GM23338 (cell line): ENCODE measurements at regions not wholly inside any gene's neighbourhood (a gene's known extent, or its start where the extent isn't known, plus 50 kb on each side); places are given as distances from the start of the nearest gene placed in this dataset.

Source experiments
- ATAC-seq: fragments of 200-7000 bp; cut with Tn5 transposase; 3 replicates; pipeline ENCODE4 v1.9.1; 2020
- DNase-seq: peaks from one replicate; pipeline ENCODE4 v3.0.0-alpha.2; 2015; ENCODE audit warnings: low spot score
- H2AFZ ChIP-seq: fragments of 200-600 bp; sonication (generic); 2 replicates; pipeline ENCODE4 v1.8.0; 2016; ENCODE audit warnings: antibody characterized with exemption, mild to moderate bottlenecking, moderate library complexity
- H3F3A ChIP-seq: fragments of 200-600 bp; sonication (generic); replicated peaks from 2 replicates; pipeline ENCODE4 v1.8.0; 2017; ENCODE audit warnings: antibody characterized with exemption, mixed run types, low read depth
- H3K27ac ChIP-seq: fragments of 200-600 bp; sonication (generic); 2 replicates; pipeline ENCODE4 v1.6.1; 2016; ENCODE audit warnings: low read depth
- H3K27me3 ChIP-seq: fragments of 200-600 bp; sonication (generic); 2 replicates; pipeline ENCODE4 v1.8.0; 2016; ENCODE audit warnings: mild to moderate bottlenecking, mixed run types, moderate library complexity; ENCODE audit not compliant: insufficient read depth
- H3K36me3 ChIP-seq: fragments of 200-600 bp; sonication (generic); 2 replicates; pipeline ENCODE4 v1.8.0; 2016; ENCODE audit warnings: mild to moderate bottlenecking; ENCODE audit not compliant: insufficient read depth
- H3K4me1 ChIP-seq: fragments of 200-600 bp; sonication (generic); 2 replicates; pipeline ENCODE4 v1.8.0; 2016; ENCODE audit warnings: mild to moderate bottlenecking, moderate library complexity; ENCODE audit not compliant: insufficient read depth
- H3K4me2 ChIP-seq: fragments of 200-600 bp; sonication (generic); 2 replicates; pipeline ENCODE4 v1.7.1; 2017; ENCODE audit warnings: mixed run types
- H3K4me3 ChIP-seq: fragments of 200-600 bp; sonication (generic); 2 replicates; pipeline ENCODE4 v1.6.1; 2016; ENCODE audit warnings: mixed run types
- H3K79me2 ChIP-seq: fragments of 200-600 bp; sonication (generic); replicated peaks from 2 replicates; pipeline ENCODE4 v1.8.0; 2017; ENCODE audit warnings: mild to moderate bottlenecking; ENCODE audit not compliant: insufficient read depth
- H3K9me2 ChIP-seq: fragments of 200-600 bp; sonication (generic); 2 replicates; pipeline ENCODE4 v1.8.0; 2017; ENCODE audit not compliant: insufficient read depth
- H4K20me1 ChIP-seq: fragments of 200-600 bp; sonication (generic); replicated peaks from 2 replicates; pipeline ENCODE4 v1.8.0; 2017; ENCODE audit warnings: mild to moderate bottlenecking; ENCODE audit not compliant: insufficient read depth
- H3K27ac Mint-ChIP-seq: 2 replicates; pipeline ENCODE4 v1.8.0; 2020; ENCODE audit warnings: inconsistent platforms, mild to moderate bottlenecking, moderate library complexity, mixed read lengths
- H3K27me3 Mint-ChIP-seq: 3 replicates; pipeline ENCODE4 v1.8.0; 2022; ENCODE audit warnings: low read depth, mild to moderate bottlenecking, moderate library complexity, mixed read lengths, inconsistent platforms; ENCODE audit not compliant: insufficient read depth, poor library complexity
- H3K36me3 Mint-ChIP-seq: 3 replicates; pipeline ENCODE4 v1.8.0; 2021; ENCODE audit warnings: low read depth, mild to moderate bottlenecking, inconsistent platforms, moderate library complexity, mixed read lengths
- H3K4me1 Mint-ChIP-seq: 3 replicates; pipeline ENCODE4 v1.8.0; 2020; ENCODE audit warnings: mild to moderate bottlenecking, inconsistent platforms, mixed read lengths
- H3K4me3 Mint-ChIP-seq: 3 replicates; pipeline ENCODE4 v1.8.0; 2021; ENCODE audit warnings: moderate library complexity, mild to moderate bottlenecking, inconsistent platforms, mixed read lengths
- H3K9me3 Mint-ChIP-seq: 3 replicates; pipeline ENCODE4 v1.8.0; 2020; ENCODE audit warnings: moderate library complexity, mild to moderate bottlenecking, inconsistent platforms, mixed read lengths
- CREB1 ChIP-seq: fragments of 250-450 bp; sonication (Bioruptor Pico); IDR thresholded peaks from 2 replicates; pipeline ENCODE4 v1.5.0; 2020; ENCODE audit warnings: low read depth, mild to moderate bottlenecking, moderate library complexity
- EZH2 ChIP-seq: fragments of 200-600 bp; sonication (generic); IDR thresholded peaks from one replicate; pipeline ENCODE4 v1.8.0; 2017; ENCODE audit warnings: antibody characterized with exemption, mild to moderate bottlenecking, low read depth; ENCODE audit not compliant: unreplicated experiment
- JUNB ChIP-seq: IDR thresholded peaks from one replicate; pipeline ENCODE4 v1.6.1; 2016; ENCODE audit warnings: antibody characterized with exemption; ENCODE audit not compliant: unreplicated experiment
- NANOG ChIP-seq: IDR thresholded peaks from 2 replicates; pipeline ENCODE4 v1.6.1; 2016; ENCODE audit warnings: antibody characterized with exemption, borderline replicate concordance
- POLR2AphosphoS5 ChIP-seq: IDR thresholded peaks from 2 replicates; pipeline ENCODE4 v1.6.1; 2016; ENCODE audit warnings: antibody characterized with exemption, low read depth
- STAT1 ChIP-seq: IDR thresholded peaks from one replicate; pipeline ENCODE4 v1.6.1; 2016; ENCODE audit warnings: antibody characterized with exemption; ENCODE audit not compliant: unreplicated experiment
- ZNF114 ChIP-seq: fragments of 250-450 bp; sonication (Bioruptor Pico); IDR thresholded peaks from 2 replicates; pipeline ENCODE4 v1.5.0; 2020; ENCODE audit warnings: mild to moderate bottlenecking, moderate library complexity
- ZNF331 ChIP-seq: fragments of 250-450 bp; sonication (Bioruptor Pico); IDR thresholded peaks from 2 replicates; pipeline ENCODE4 v1.5.0; 2020; ENCODE audit warnings: low read depth, mild to moderate bottlenecking, moderate library complexity
- TF ChIP-seq, protein P1 (sequence below): IDR thresholded peaks from 2 replicates; pipeline ENCODE4 v1.6.1; 2016; ENCODE audit warnings: antibody characterized with exemption
- TF ChIP-seq, protein P2 (sequence below): IDR thresholded peaks from one replicate; pipeline ENCODE4 v1.6.1; 2018; ENCODE audit warnings: antibody characterized with exemption; ENCODE audit not compliant: unreplicated experiment
- TF ChIP-seq, protein P3 (sequence below), 2 experiments: fragments of 200-600 bp in 1 of 2; sonication (generic) in 1 of 2; conservative IDR thresholded peaks; 2 replicates each; pipeline versions ENCODE4 v1.5.1 to v1.6.1; 2016 to 2017; ENCODE audit warnings: antibody characterized with exemption in 2 of 2, low read depth in 2 of 2, mild to moderate bottlenecking in 2 of 2, moderate library complexity in 1 of 2

DNA sequence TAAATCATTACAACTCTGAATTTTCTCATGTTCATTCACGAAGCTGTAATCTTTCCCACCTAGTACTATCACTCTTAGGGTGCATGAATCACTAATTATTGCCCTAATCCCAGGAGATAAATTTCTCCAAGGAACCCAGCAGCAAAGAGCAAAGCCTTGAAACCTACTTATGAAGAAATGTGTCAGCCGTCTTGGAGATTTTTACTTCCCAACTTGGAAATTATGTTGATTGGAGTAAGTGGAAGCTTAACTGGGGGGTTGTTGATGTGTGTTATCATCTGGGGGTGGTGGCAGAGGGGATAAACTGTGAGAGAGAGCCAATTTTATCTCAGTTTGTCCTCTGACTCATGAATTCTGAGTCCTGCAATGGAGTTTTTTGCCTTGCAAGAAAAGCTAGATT lies 440.5 kb upstream of the WWC1 start:
- no peak for DNase-seq
- no peaks in the 10 kb centered on the region for H3K27me3 ChIP-seq
- no peaks in the 10 kb centered on the region; the same call in 2 of the 3 replicates for H3K36me3 Mint-ChIP-seq
- TF ChIP-seq NANOG, result no peak
- TF ChIP-seq POLR2AphosphoS5, result no peak
- no peak for TF ChIP-seq ZNF331 (CRISPR knock-in tag)
- TF ChIP-seq, protein P1, sequence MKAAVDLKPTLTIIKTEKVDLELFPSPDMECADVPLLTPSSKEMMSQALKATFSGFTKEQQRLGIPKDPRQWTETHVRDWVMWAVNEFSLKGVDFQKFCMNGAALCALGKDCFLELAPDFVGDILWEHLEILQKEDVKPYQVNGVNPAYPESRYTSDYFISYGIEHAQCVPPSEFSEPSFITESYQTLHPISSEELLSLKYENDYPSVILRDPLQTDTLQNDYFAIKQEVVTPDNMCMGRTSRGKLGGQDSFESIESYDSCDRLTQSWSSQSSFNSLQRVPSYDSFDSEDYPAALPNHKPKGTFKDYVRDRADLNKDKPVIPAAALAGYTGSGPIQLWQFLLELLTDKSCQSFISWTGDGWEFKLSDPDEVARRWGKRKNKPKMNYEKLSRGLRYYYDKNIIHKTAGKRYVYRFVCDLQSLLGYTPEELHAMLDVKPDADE, result no peak
- TF ChIP-seq EZH2, result no peak
- no peak for TF ChIP-seq STAT1
- H3K27ac Mint-ChIP-seq, result 0 out of 2 replicates have a peak overlapping the region, but pooled peaks have one; percentile 50
- H3K27me3 Mint-ChIP-seq, result no peaks in the 10 kb centered on the region
- H3K79me2 ChIP-seq, result no peaks in the 10 kb centered on the region
- H3K9me3 Mint-ChIP-seq, result no peaks in the 10 kb centered on the region
- peaks cover 19% of the 10 kb centered on the region for H3K9me2 ChIP-seq
- no peak overlapping the region for H3K4me3 Mint-ChIP-seq
- no peak overlapping the region for H3K4me3 ChIP-seq
- H3K27ac ChIP-seq, result no peak overlapping the region
- peaks cover 2% of the 10 kb centered on the region; the same call in 2 of the 3 replicates for H3K4me1 Mint-ChIP-seq
- ATAC-seq, result no peak
- no peak overlapping the region for H2AFZ ChIP-seq
- no peaks in the 10 kb centered on the region for H3F3A ChIP-seq
- H3K36me3 ChIP-seq, result no peaks in the 10 kb centered on the region
- H3K4me2 ChIP-seq, result no peak overlapping the region
- no peaks in the 10 kb centered on the region for H4K20me1 ChIP-seq
- H3K4me1 ChIP-seq, result peaks cover 5% of the 10 kb centered on the region; the same call in 1 of the 2 replicates

DNA sequence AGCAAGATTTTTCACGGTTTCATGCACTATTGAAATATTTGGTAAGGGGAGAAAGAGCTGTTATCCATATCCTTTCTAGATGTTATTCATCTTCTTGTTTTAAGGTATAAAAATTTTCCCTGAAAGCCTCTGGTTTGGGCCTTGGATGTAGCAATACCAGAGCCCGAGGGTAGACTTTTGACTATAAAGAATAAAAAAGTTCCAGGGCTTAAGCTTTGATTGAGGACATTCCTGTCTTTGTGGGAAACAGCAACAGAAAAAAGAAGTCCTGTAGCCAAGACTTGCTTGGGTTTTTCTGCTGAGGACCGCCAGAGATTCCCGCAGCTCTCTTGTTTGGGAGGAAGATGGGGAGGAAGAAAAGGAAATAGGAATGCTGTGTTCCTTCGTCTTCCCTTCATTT lies 440.0 kb upstream of the WWC1 start:
- H3K36me3 Mint-ChIP-seq, result no peaks in the 10 kb centered on the region; the same call in 2 of the 3 replicates
- H3F3A ChIP-seq, result no peaks in the 10 kb centered on the region
- no peaks in the 10 kb centered on the region for H3K27me3 ChIP-seq
- peaks cover 19% of the 10 kb centered on the region for H3K9me2 ChIP-seq
- no peak overlapping the region for H3K4me3 ChIP-seq
- no peak for DNase-seq
- H3K79me2 ChIP-seq, result no peaks in the 10 kb centered on the region
- no peak overlapping the region for H2AFZ ChIP-seq
- H3K27ac Mint-ChIP-seq, result no peak overlapping the region
- H3K27ac ChIP-seq, result no peak overlapping the region
- ATAC-seq, result no peak
- no peaks in the 10 kb centered on the region for H4K20me1 ChIP-seq
- no peaks in the 10 kb centered on the region for H3K36me3 ChIP-seq
- no peaks in the 10 kb centered on the region for H3K9me3 Mint-ChIP-seq
- no peak overlapping the region for H3K4me2 ChIP-seq
- no peaks in the 10 kb centered on the region for H3K27me3 Mint-ChIP-seq
- H3K4me1 Mint-ChIP-seq, result no peaks in the 10 kb centered on the region; the same call in 2 of the 3 replicates
- H3K4me3 Mint-ChIP-seq, result no peak overlapping the region
- no peaks in the 10 kb centered on the region; the same call in 1 of the 2 replicates for H3K4me1 ChIP-seq
- TF ChIP-seq EZH2 (no peak), CREB1 (CRISPR knock-in tag) (no peak), POLR2AphosphoS5 (no peak), JUNB (no peak), NANOG (no peak), STAT1 (no peak), ZNF114 (CRISPR knock-in tag) (no peak)
- TF ChIP-seq, protein P2, sequence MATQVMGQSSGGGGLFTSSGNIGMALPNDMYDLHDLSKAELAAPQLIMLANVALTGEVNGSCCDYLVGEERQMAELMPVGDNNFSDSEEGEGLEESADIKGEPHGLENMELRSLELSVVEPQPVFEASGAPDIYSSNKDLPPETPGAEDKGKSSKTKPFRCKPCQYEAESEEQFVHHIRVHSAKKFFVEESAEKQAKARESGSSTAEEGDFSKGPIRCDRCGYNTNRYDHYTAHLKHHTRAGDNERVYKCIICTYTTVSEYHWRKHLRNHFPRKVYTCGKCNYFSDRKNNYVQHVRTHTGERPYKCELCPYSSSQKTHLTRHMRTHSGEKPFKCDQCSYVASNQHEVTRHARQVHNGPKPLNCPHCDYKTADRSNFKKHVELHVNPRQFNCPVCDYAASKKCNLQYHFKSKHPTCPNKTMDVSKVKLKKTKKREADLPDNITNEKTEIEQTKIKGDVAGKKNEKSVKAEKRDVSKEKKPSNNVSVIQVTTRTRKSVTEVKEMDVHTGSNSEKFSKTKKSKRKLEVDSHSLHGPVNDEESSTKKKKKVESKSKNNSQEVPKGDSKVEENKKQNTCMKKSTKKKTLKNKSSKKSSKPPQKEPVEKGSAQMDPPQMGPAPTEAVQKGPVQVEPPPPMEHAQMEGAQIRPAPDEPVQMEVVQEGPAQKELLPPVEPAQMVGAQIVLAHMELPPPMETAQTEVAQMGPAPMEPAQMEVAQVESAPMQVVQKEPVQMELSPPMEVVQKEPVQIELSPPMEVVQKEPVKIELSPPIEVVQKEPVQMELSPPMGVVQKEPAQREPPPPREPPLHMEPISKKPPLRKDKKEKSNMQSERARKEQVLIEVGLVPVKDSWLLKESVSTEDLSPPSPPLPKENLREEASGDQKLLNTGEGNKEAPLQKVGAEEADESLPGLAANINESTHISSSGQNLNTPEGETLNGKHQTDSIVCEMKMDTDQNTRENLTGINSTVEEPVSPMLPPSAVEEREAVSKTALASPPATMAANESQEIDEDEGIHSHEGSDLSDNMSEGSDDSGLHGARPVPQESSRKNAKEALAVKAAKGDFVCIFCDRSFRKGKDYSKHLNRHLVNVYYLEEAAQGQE, result no peak
- TF ChIP-seq, protein P3, sequence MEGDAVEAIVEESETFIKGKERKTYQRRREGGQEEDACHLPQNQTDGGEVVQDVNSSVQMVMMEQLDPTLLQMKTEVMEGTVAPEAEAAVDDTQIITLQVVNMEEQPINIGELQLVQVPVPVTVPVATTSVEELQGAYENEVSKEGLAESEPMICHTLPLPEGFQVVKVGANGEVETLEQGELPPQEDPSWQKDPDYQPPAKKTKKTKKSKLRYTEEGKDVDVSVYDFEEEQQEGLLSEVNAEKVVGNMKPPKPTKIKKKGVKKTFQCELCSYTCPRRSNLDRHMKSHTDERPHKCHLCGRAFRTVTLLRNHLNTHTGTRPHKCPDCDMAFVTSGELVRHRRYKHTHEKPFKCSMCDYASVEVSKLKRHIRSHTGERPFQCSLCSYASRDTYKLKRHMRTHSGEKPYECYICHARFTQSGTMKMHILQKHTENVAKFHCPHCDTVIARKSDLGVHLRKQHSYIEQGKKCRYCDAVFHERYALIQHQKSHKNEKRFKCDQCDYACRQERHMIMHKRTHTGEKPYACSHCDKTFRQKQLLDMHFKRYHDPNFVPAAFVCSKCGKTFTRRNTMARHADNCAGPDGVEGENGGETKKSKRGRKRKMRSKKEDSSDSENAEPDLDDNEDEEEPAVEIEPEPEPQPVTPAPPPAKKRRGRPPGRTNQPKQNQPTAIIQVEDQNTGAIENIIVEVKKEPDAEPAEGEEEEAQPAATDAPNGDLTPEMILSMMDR (conservative IDR thresholded peaks at IDR 0.05; ENCODE audit: low read depth in 2 of 2), result no peak
- TF ChIP-seq, protein P1, result no peak
